H4 (cell line): ENCODE measurements at regions not wholly inside any gene's neighbourhood (a gene's known extent, or its start where the extent isn't known, plus 50 kb on each side); places are given as distances from the start of the nearest gene placed in this dataset.
A peak's percentile ranks its signal among the peaks of the same experiment; 100 is the strongest.

Experiments used
- DNase-seq: peaks from one replicate; pipeline ENCODE4 v3.0.0-alpha.2; 2015; ENCODE audit warnings: low spot score

DNA sequence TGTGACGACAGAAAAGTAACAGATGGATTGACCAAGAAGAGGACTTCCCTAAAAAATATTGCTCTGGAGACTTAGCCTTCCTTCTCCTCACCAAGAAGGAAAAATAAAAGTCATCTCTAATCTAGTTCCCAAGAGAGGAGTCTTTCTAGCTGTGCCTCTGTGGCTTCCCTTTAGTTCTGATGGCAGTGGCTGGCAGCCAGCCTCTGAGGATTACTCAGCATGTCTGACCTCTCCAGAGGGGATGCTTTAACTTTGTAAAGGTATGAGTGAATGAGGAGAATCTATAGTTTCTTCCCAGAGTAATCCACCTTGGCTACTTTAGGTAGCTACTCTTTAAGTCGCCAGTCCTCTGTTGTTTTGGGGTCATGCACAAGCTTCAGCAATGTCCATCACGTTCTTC is 163.9 kb upstream of the KIT start:
- no peak for DNase-seq

DNA sequence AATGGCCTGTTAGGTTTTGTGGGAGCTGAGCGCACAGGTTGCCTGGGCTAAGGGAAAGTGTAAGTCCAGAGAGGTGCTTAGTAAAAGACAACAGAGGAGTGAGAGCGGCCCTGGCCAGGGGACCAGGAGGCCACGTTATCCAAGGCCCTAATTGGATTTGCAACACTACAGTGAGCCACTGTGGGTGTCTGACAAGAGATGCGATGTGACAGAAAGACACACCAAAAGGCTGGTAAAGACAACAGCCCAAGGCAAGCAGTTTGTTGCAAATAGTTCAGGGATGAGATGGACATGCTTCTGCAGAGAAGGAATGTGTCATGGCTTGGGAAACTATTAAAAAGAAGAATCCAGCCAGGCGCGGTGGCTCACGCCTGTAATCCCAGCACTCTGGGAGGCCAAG is 162.7 kb upstream of the KIT start:
- DNase-seq, result no peak

DNA sequence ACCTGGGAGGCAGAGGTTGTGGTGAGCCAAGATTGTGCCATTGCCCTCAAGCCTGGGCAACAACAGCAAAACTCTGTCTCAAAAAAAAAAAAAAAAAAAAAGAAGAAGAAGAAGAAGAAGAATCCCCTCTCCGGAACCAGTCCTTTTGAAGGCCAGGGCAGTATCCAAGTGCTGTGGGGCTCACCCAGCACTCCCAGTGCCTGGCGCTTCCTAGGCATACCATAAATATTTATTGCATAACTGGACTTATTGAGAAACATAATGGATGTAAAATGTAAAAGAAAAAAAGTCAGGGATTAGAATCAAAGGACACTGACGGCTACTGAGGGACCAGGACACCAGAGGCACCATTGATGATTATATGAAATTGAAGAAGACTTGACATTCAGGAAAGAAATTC is 162.1 kb upstream of the KIT start:
- DNase-seq, result no peak

DNA sequence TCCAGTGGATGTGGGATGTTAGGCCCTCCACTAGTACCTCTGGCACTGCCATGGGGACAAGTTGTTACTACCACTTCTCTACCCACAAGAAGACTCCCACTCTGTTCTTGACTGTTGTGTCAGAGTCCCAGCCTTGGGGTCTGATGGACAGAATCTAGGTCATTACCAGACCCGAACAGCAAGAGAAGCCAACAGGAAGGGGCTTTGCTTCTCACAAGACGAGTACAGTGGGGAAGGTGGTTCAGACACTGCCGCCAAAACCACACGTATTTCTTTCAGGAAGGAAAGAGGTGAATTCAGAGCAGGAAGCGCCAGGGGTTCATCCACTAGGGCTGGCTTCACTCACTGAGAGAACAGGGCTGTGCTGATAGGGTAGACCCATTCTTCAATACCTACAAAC is 161.3 kb upstream of the KIT start:
- DNase-seq, result no peak

DNA sequence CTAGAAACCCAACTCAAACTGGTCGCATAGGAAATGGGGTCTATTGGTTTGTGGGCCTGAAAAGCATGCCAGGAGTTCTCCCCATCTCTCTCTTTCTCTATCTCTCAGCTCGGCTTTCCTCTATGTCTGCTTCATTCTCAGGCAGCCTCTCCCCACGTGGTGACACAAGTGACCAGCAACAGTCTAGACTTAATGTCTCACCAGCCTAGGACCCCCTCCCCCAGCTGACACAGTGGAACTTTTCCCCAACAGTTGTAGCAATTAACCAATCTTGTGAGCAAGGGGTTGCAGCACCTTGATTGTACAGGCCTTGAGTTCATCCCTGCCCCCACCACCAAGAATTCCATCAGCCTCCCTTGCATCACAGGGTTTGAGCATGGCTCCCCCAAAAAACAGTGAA is 159.8 kb upstream of the KIT start:
- DNase-seq, result no peak

DNA sequence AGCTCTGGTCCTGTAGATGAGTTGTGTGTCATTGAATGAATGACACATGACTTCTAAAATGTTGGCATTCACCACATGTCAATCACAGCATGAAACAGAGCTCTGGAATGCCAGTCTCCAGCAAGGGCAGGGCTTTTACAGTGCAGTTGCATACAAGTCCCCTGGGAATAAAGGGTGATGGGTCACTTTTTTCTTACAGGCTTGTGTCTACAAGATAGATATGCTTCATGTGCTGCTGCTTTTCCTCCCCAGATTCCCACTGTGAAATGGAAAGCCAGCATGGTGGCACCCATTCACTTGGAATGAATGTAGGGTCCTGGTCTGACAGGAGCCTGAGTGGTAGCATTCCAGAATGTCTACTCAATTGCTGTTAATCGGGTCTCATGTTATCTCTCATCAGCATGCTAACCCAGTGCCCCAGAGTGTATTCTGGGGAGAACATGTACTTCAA is 159.1 kb upstream of the KIT start:
- DNase-seq, result peak; percentile 42

DNA sequence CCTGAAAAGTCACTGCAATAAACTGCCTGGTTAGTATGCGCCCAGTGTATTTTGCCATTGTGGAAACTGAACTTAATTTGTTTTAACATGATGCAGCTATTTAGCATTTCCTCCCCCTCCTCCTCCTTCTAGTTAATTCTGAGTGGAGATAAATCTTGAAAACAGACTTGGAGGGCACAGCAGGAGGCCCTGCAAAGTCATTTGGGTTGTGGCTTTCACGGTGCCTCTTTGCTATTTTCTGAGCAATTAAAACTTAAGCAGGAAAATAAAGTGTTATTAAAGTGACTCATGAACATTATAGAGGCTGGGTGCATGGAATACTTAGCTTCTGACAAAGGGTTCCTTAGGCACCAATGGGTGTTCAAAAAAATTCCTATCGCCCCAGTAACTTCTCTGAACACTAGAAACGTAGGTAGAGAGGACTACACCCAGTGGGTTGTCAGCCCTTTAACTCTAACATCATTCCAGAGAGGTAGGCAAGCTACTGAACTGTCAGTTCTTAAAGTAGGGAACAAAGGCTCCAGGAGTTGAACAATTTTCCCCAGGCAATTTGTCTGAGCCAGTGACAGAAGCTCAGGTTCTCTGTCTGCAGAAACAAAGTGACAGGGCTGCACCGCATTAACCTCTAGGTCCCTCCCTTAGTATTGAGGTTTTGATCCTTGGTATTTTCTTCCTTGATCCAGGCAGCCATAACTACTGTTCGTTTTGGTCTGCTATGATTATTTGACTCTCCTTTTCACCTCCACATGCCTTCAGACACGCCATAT is 158.3 kb upstream of the KIT start:
- DNase-seq, result peak; percentile 25

DNA sequence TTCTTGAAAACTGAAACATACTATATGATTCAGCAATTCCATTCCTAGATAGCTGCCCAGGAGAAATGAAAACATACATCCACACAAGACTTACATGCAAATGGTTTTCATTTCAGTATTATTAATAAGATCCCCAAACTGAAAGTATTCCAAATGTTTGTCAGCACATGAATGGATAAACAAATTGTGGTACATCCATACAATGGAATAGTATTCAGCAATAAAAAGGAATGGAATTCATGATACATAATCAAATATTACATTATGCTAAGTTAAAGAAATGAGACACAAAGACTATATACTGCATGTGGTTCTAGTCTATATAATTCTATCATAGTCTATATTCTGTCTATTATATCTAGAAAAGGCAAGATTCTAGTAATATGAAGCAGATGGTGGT is 152.4 kb upstream of the KIT start:
- no peak for DNase-seq

DNA sequence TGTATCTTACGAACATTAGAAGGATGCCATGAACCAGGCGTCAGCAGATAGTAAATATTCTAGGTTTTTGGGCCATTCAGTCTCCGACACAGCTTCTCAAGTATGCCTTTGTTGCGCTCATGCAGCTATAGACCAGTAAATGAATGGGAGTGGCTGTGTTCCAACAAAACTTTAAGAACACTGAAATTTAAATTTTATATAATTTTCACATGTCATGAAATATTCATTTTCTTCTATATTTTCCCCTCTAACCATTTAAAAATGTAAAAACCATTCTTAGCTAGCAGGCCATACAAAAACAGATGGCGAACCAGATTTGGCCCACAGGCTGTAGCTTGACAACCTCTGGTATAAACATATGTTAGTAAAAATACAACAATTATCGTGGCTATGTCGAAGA is 151.8 kb upstream of the KIT start:
- no peak for DNase-seq

DNA sequence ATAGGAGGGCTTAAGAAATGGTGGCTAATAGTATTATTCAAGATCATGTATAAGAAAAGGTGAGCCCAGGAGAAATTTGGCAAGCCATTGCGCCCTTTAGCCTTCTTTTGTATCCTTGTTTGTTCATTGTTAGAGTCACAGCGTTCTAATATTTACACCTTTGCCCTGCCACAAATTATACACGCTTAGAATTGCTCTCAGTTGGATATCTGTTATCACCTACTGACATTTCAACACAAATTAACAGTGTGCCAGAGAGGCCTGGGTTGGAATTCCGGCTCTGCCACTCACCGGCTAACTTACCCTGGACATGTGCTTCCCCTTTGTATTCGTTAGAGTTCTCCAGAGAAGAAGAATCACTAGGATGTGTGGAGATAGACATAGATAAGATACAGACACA is 148.7 kb upstream of the KIT start:
- DNase-seq, result no peak

DNA sequence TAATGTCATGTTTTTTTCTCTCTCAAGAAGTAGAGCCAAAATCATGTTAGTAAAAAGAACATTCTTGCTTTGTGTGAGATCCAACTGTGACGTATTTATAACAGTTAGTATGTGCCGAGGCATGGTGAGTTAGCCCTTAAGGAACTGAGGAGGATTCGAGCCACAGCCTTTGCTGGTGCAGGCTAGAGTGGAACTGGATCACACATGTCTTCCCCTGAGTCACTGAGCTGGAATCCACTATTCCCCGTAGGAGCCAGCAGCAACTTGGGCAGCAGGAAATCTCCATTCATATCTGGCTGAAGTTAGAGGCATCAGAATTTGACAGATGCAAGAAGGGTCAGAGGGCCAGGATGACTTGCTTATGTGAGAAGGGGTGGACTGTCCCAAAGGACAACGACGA is 144.6 kb upstream of the KIT start:
- DNase-seq, result no peak

DNA sequence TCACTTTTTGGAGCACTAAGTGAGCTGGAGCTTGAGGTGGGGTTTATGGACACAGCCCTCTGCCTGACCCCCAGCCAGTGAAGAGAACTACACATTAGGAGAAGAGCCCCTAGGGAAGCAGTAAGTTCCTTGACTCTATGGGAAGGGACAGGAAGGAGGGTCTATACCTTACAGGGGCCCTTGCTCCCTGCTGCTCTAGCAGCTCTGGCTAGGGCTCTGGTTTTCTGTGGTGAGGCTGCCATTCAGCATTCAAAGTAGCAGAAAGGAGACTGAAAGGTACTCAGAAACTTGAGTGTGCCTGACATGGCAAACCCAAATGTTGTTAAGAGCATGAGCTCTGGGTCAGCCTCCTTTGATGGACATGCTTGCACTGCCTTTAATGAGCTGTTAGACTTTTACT is 144.0 kb upstream of the KIT start:
- no peak for DNase-seq

DNA sequence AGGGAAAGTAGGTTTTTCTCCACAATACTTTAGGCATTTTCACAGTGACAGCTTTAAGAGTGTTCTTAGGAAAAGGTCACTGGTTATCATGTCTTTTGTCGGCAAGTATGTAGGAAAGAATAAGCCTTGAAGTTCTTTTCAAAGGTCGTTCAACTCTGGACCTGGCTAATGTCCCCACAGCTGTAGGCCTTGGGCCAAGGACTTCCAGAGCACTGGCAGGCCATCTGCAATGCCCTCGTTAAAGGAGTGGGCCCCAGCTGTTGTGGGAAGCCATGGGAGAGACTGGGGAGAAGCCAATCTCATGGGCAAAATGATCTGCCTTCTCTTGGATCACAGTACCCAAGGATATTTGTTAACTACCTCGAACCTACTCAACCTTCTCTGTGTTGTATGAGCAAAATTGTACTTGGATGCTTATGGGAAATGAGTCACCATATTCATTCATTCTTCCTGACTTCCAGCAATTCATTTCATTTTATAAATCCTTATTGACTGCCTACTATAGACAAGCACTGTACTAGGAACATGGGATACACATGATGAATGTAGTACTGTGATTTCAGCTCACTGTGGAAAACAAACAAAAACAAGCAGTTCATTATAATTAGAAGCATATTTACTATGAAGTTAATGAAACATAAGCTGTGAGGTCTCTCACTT is 141.1 kb upstream of the KIT start:
- no peak for DNase-seq

DNA sequence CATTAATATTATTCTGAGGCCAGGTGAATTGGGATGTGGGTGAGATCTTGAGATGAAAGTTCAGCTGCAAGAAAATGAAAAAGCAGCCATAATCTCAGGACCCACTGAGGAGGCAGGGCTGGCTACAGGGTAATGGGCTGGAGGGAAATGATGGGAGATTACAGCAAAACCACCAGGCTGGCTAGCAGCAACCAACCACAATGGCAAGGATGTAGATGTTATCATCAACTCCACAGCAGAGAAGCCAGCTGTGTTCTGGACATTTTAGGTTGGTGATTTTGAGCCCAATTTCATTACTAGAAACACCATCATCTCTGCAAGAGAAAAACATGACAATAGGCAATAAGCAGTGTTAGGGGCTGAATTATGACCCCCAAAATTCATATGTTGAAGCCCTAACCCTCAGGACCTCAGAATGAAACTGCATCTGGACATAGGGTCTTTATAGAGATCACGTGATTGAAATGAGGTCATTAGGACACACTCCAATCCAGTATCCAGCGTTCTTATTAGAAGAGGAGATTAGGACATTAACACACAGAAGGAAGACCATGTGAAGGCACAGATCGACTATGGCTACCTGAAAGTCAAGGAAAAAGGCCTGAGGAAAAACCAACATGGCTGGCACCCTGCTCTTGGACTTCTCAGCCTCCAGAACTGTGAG is 139.8 kb upstream of the KIT start:
- no peak for DNase-seq

DNA sequence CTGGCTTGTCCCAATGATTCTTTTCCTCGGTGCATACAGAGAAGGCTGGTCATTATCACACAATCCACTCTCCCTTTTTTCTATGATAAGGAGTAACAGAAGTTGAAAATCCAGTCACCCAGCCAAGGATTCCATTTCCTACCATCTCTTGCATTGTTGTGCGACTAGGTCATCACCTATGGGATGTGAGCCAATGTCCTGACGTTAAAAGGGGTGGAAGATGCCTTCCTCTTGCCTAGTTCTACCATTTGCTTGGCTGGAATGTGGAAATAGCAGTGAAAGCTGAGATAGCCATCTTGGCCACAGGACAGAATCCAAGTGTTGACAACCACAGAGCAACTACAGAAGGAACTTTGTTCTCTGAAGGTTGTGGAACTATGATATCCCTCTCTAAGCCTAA is 132.2 kb upstream of the KIT start:
- peak; percentile 67 for DNase-seq

DNA sequence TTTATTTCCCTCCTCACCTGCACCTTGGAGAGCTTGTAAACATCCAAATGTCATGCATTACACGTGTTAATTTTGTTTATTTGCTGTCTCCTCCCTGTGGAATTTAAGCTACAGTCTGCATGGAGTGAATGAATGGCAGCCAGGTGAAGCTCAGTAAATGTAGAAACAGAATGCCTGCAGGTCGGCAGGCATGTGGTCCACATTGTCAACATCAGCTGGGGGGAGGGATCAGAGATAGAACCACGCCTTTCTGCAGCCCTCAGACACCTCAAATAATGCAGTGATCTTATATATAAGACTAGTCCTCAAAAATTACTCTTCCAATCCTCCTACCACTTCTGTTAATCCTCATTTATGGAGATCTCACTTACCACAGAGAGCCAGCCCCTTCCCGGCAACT is 131.2 kb upstream of the KIT start:
- no peak for DNase-seq

DNA sequence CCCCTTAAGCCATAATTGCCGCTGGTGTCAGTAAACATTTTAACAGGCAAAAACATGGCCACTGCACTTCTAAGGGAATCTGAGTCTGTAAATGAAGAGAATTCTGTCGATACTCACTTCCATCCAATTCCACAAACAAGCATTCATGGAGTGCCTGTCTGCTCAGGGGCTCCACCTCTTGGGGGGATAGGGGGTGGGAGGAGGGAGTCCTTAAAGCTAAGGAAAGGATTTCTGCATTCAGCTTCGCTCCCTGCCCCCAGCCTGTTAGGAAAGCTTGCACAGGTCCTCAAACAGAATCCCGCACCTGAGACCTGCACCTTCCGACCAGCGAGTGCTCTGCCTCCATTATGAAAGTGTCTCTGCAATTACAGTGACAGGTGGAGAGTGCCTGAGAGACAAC is 130.2 kb upstream of the KIT start:
- no peak for DNase-seq

DNA sequence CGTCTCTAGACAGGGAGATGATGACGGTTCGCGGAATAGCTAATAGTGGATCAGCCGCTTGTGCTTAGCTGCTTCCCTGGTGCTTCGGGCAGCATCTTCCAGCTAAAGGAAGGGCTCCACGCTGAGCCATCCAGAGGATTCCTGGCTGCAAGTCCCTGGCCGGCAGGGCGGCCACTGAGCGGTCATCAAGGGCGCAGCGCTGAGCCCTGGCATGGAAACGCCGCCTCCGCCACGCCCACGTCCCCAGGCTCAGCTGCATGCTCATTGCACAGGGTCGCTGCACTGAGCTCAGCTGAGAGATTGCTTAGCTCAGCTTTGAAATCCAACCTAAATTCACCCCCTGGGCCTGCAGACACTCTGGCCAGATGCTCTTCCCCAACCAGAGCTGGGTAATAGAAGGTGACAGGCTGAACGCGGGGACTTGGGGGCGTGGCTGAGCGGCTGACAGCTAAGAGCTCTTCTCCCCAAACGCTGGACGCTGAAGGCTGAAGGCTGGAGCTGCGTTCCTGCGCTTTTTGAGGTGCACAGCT is 118.2 kb upstream of the KIT start:
- no peak for DNase-seq

DNA sequence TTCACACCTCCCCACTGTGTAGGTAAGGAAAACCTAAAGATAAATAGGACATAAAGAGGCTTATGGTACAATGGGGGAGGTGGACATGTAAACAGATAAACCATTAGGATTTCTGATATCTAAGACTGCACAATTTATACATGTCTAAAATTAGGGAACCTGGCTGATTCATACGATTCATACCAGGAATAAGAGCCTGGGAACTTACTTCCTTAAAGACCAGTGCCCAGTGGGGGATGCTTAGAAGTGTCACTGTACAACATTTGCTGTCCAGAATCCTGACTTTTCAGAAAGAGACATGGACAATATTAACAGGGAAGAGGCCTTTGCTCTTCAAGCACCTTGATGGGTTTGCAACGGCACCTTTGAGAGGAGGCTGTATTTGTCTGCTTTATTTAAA is 116.8 kb upstream of the KIT start:
- no peak for DNase-seq

DNA sequence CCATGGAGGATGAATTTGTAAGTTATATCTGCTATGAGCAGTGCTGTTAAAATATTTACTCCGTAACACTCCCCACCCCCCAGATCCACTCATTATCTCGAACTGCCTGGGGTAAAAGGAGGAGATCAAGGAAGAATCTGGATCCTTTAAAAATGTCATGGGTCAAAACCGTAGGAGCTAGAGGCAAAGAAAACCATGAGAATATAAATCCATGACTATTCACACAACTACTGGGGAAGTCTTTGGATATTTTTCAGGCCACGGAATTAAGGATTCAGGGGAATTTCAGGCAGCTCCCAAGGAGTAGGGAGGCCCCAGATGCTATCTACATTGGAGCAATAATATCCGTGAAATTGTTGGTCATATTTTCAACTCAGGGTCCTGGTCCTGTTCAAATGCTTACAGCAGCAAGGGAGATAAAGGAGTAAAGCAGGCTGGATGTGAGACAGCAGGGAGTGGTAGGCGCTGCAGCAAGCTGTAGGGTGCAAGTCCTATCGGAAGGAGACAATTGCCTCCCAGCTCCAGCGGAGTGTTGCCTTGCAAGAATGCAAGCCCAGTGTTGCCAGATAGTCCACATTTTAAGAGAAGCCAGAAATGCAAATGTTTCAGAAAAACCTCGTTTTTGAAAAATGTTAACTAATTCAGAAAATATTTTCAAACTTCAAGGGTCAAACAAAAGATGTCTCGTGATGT is 116.2 kb upstream of the KIT start:
- no peak for DNase-seq

DNA sequence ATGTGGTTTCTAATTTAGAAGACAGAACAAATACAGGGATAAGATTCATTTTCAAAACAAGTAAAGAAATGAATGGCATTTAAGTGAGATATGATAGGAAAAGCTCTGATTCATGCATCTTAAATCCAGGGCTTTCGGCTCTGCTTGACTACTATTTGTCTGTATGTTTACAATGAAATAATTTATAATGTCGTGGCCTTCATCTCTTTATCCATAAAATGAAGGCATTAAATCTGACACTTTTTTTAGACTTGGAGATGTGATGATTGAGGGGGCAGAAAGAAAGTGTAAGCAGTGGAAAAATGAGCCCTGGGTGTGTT is 115.7 kb upstream of the KIT start:
- DNase-seq, result no peak

DNA sequence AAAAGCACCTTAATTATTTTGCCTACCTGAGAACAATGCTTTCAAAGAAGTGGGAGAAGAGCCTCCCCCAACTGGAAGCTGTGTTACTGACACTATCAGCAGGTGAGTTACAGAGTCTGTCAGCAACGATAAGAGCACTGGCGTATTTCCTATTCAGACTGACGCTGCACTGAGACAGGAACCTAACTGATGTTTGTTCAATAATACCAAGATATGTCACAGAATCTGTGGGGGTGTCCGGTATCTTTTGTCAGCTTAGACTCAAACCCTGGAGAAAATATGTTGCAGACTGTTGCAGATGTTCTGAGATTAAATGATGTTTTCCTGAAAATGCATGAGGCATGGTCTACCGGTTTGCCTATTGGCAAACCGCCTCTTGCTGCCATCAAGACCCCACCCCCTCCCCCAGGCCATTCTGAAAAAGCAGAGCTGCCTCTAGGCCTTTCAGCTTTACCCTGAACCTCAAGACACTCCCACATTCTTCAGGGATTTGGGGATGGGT is 115.2 kb upstream of the KIT start:
- DNase-seq, result no peak
